ENCODE measurements at regions not wholly inside any gene's neighbourhood (a gene's known extent, or its start where the extent isn't known, plus 50 kb on each side); places are given as distances from the start of the nearest gene placed in this dataset.

DNA sequence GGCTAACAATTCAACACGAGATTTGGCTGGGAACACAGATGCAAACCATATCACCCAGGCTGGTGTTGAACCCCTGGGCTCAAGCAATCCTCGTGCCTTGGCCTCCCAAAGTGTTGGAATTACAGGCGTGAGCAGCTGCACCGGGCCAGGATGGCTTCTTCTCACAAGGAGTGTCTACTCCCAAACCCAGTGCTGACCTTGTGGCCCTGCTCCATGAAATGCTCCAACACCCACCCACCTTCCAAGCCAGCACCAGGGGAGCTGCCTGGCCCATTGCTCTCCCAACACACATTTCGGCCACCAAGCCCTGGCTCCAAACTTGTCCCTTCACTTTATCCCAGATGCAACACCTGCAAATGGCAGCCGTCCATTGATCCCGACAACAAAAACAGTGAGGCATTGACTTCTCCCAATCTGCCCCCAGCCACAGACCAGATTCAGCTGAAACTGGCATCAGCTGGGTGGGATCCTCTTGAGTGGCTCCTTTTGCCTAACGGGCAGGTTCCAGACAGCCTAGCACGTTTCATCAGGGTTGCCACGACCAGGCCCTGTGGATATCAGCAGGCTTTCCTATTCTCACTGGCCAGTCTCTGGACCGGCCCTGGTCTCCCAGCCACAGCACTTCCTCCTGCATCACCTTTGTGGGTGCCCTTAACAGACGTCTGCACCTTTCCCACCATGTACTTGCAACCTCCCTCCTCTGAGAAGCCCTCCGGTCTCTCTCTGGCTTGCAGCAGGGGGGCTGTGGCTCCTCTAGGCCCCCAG, 105.7 kb upstream of the CARD11 start:
- TF ChIP-seq EZH2 (IDR thresholded peaks at IDR 0.05; ENCODE audit: low read length, missing control alignments) = no peak
- TF ChIP-seq, protein P1, sequence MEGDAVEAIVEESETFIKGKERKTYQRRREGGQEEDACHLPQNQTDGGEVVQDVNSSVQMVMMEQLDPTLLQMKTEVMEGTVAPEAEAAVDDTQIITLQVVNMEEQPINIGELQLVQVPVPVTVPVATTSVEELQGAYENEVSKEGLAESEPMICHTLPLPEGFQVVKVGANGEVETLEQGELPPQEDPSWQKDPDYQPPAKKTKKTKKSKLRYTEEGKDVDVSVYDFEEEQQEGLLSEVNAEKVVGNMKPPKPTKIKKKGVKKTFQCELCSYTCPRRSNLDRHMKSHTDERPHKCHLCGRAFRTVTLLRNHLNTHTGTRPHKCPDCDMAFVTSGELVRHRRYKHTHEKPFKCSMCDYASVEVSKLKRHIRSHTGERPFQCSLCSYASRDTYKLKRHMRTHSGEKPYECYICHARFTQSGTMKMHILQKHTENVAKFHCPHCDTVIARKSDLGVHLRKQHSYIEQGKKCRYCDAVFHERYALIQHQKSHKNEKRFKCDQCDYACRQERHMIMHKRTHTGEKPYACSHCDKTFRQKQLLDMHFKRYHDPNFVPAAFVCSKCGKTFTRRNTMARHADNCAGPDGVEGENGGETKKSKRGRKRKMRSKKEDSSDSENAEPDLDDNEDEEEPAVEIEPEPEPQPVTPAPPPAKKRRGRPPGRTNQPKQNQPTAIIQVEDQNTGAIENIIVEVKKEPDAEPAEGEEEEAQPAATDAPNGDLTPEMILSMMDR (conservative IDR thresholded peaks at IDR 0.05 in 1 of 2, IDR thresholded peaks at IDR 0.05 in 1 of 2; ENCODE audit: low read depth in 1 of 2, low read length in 2 of 2) = no peak

Measured in fibroblast of lung (primary cell).